Endothelial cell of umbilical vein (primary cell): ENCODE measurements at regions not wholly inside any gene's neighbourhood (a gene's known extent, or its start where the extent isn't known, plus 50 kb on each side); places are given as distances from the start of the nearest gene placed in this dataset.

Experiments
- POLR2A ChIP-seq: IDR thresholded peaks from 2 replicates; pipeline ENCODE4 v1.6.1; 2012; ENCODE audit warnings: low read depth, mild to moderate bottlenecking, control low read depth, low read length
- POLR2AphosphoS5 ChIP-seq: IDR thresholded peaks from 2 replicates; pipeline ENCODE4 v1.6.1; 2012; ENCODE audit warnings: low read depth, mild to moderate bottlenecking, control low read depth, low read length, moderate library complexity; ENCODE audit not compliant: insufficient read depth

- TF ChIP-seq POLR2A (no peak), POLR2AphosphoS5 (no peak)
These were observed 979.2 kb downstream of the CNTNAP5 start for GRCh38 chr2:125004106-125004800.
